GM18520 (cell line): ENCODE measurements at regions not wholly inside any gene's neighbourhood (a gene's known extent, or its start where the extent isn't known, plus 50 kb on each side); places are given as distances from the start of the nearest gene placed in this dataset.
"Not testable (repeated sequence)": the region's sequence is repeated elsewhere in the genome, so short reads cannot be mapped to it uniquely, and the experiment has no call there.

Experiments used
- ATAC-seq: cut with Tn5 transposase; IDR thresholded peaks from one replicate; pipeline ENCODE4 v1.9.1; 2021; ENCODE audit not compliant: unreplicated experiment

- peak; percentile 59 for ATAC-seq
Measured at GRCh38 chr5:45038366-45038987, 229.7 kb downstream of the MRPS30 start.

DNA sequence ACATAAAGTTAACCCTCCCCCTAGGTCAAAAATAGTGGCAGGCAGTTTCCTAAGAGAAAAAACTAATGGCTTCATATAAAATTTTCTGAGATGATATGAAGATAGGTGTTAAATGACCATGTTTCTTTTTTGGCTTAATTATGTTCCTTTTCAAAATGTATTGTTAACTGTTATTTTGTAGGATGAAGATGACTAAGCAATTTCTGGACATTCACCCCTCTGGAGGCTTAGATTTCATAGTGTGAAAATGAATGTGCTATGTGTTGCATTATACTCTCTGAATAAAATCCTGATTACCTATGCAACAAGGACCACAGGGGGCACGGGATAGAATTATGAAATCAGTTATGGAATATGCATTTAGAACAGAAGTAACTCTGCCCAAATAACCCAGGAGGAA, 233.5 kb downstream of the MRPS30 start:
- no peak for ATAC-seq

DNA sequence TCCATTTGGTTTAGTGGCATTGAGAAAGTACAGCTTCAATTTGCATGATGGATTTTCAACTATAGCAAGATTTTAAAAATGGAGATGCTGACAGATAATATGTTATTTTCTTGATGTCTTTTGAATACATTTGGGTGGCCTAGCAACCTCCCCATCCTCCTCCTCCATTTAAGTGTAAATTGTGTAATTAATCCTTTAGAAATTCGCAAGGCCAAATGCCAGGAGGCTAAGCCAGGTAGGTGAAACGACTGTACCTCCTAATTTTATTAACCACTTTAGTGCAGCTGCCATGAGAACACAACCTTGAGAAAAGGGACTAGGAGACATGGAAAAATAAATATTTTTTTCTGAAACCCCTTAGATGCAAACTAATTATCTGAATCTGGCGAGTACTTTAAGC, 248.8 kb downstream of the MRPS30 start:
- ATAC-seq = no peak

DNA sequence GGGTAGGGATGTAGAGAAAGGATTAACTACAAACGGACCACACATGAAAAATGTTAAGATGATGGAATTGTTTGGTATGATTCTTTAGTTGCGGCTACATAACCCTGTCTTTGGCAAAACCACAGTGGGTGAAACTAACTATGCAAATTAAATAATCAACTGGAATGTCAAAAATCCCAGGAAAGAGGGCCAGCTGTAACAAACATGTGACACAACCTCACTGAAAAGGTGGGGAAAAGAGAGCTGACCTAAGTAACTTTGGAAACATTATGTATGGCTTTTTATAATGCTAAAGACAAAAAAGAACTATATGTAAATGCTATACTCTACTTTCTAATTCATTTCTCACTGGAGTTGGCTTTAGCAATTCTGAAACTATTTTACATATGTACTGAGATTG, 252.0 kb downstream of the MRPS30 start:
- ATAC-seq = no peak

- no peak for ATAC-seq
Measured at GRCh38 chr5:45062044-45062443, 253.3 kb downstream of the MRPS30 start.

GRCh38 chr5:45081082-45081481, 272.3 kb downstream of the MRPS30 start:
- no peak for ATAC-seq

DNA sequence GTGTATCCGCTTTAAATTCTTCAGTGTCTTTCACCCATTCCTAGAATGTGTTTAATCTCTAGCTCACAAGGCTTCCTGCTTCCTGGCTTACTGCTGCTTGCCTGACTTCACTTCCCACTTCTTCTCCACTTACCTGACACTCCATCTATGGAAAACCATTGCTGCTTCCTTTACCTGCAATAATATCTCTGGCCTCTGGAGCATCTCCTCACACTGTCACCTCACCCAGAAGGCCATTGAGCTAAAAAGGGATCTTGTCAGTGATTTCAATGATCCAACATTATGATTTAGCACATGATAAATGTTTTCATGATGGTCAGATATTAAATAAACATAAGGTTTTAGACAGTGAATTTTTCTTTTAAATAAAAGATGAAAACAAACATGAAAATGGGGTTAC, 281.1 kb downstream of the MRPS30 start:
- no peak for ATAC-seq

DNA sequence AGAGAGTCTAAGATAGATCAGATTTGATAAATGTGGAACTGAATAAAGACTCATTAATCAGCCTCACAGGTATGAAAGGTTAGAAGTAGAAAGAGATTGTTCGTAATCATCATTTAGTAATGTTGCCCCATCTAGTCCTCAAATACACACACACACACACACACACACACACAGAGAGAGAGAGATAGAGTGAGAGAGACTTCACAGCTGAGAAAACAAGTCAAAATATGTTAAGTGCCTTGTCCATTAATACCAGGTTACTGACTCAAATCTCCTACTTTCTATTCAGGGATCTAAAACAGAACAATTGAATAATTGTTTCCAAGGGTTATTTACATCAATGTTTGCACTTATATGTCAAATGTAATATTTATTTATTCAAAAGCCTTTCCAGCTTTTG, 284.6 kb downstream of the MRPS30 start:
- ATAC-seq = no peak

- ATAC-seq = no peak
Measured at GRCh38 chr5:45094876-45095440, 286.2 kb downstream of the MRPS30 start.

GRCh38 chr5:45098483-45098882, 289.7 kb downstream of the MRPS30 start:
- peak; percentile 81 for ATAC-seq

DNA sequence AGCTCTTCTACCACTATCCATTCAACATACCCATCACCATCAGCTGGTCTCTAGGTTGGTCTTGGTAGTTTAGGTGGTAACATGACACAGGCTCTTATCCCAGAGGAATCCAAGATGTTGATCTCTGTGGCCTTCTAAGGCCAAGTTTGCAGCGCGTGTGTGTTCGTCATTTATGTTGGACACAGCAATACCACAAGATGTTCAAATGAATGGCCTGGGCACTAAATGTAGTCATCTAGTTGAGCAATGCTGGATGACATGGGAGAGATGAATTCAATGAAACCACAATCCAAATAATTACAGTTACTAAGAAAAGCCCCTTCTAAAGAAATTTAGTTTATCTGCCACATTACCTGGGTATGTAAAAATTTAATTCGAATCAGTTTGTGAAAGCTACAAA, 292.4 kb downstream of the MRPS30 start:
- ATAC-seq = no peak

GRCh38 chr5:45105491-45105994, 296.8 kb downstream of the MRPS30 start:
- ATAC-seq = no peak

GRCh38 chr5:45109062-45109461, 300.3 kb downstream of the MRPS30 start:
- ATAC-seq = no peak

- ATAC-seq = no peak
Measured at GRCh38 chr5:45109636-45110035, 300.9 kb downstream of the MRPS30 start.

DNA sequence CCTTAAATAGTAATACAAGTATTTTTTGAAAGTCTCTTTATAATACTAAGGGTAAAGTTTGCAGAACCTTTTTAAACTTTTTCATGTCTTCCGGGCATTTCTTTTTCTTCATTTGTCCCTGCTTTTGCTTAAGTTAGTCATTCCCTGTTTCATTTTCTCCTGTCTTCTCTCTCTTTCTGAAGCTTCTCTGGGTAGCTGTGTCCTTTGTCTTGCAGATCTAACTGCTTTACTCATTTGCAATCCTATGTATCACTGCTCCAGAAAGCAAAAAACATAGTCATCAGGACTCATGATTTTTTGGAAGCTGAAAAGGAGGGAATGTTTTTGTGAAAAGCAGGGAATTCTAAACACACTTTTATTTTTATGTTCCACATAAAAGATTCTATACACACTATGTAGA, 301.7 kb downstream of the MRPS30 start:
- ATAC-seq = no peak

GRCh38 chr5:45113726-45114125, 305.0 kb downstream of the MRPS30 start:
- ATAC-seq = no peak

DNA sequence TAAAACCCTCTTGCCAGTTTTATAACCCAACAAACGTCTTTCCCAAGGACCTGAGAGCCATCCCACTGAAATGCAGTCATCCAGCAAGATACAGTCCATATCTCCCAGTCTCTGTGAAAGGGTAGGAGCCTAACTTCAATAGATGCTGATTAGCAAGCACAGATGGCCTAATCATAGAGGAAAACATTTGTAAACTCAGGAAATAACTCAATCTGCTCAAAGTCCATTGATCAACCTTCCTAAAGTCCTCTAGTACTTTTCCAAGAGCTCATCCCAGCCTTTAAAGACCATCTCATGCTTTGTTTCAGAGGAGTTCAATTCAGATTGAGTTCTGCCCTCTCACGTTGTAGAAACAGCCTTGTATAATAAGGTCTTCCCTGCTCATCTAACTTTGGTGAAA, 324.2 kb downstream of the MRPS30 start:
- no peak for ATAC-seq

DNA sequence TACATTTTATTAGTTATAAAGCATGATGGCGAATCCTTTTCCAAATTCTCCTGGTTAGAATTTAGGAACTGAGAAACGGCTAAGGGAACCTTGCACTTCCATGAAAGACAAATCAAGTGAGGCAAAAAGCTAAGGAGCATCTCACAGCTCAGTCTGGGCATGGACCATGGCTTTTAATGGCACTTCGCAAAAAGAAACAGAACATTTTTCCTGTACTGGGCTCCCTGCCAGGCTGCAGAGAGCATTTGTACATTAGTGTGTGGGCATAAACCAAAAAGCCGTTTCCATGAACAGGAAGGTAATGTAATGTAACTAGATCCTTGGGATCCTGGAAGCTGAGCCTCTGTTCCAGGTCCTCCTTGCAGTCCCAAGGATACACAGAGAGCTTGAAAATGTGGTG, 354.2 kb downstream of the MRPS30 start:
- no peak for ATAC-seq

- ATAC-seq = no peak
Measured at GRCh38 chr5:45171563-45171962, 362.8 kb downstream of the MRPS30 start.

- ATAC-seq = not testable (repeated sequence)
Measured at GRCh38 chr5:45172634-45173033, 363.9 kb downstream of the MRPS30 start.

- no peak for ATAC-seq
Measured at GRCh38 chr5:45179686-45180085, 370.9 kb downstream of the MRPS30 start.

DNA sequence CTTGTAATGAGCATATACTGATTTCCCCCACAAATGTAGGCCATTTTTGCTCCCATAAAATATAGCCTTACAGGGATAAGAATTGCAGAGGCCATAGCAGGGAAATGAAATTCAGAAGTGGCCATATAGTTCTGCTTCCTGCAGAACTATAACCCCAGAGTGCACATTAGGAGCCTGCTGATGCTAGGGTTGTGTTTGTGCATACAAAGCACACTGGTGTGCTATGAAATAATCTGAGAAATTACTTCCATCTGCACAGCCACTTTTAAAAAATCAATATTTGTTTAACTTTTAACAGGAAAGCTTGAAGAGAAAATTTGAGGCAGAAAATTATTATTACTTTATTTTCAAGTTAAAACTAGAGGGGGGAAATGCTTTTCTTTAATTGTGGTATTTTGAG, 380.3 kb downstream of the MRPS30 start:
- ATAC-seq = no peak

DNA sequence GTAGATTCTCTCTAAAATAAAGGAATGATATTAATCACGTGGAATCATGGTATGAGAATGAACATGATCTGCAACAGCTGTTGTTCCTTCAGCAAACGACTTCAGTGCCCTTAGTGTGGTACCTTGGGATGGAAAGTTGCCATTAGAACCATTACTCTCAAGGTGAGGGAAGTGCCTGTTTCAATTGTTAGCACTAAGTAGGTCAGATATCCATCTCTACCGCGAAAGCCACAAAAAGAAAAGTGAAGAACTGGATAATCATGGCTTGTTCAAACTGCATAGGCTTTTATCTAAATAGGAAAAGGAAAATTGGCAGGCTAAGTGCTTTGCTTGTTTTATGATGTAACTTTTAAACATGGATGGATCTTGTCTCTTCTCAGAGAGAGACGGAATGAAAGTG, 380.7 kb downstream of the MRPS30 start:
- no peak for ATAC-seq
